ENCODE measurements at regions not wholly inside any gene's neighbourhood (a gene's known extent, or its start where the extent isn't known, plus 50 kb on each side); places are given as distances from the start of the nearest gene placed in this dataset.

GRCh38 chr2:82494739-82495138, 1964.3 kb downstream of the SUCLG1 start:
- H3K4me3 ChIP-seq (ENCODE audit: low read depth in 1 of 2, low read length in 2 of 2), result no peak overlapping the region
- H3K27me3 ChIP-seq (ENCODE audit: control insufficient read depth in 1 of 2, insufficient read depth in 2 of 2, low read length in 2 of 2), result no peaks in the 10 kb centered on the region
- H3K27ac ChIP-seq (ENCODE audit: low read depth in 2 of 2, low read length in 1 of 2), result no peak overlapping the region
- H3K36me3 ChIP-seq (ENCODE audit: control insufficient read depth in 2 of 2, insufficient read depth in 2 of 2, low read length in 1 of 2), result no peaks in the 10 kb centered on the region
- H3K4me1 ChIP-seq (ENCODE audit: control insufficient read depth in 2 of 2, insufficient read depth in 2 of 2, low read length in 1 of 2), result no peaks in the 10 kb centered on the region
- 28 to 35% methylated on average over 5 of the region's 5 CpGs for WGBS, 2 donors
- peaks cover 0 to 3% of the 10 kb centered on the region in 2 donors for H3K9me3 ChIP-seq (ENCODE audit: control insufficient read depth in 2 of 2, insufficient read depth in 1 of 2, low read depth in 1 of 2, low read length in 1 of 2)

- no peaks in the 10 kb centered on the region for H3K27me3 ChIP-seq (ENCODE audit: control insufficient read depth in 1 of 2, insufficient read depth in 2 of 2, low read length in 2 of 2)
- H3K4me3 ChIP-seq (ENCODE audit: low read depth in 1 of 2, low read length in 2 of 2), result no peak overlapping the region
- no peaks in the 10 kb centered on the region for H3K4me1 ChIP-seq (ENCODE audit: control insufficient read depth in 2 of 2, insufficient read depth in 2 of 2, low read length in 1 of 2)
- WGBS, 2 donors, result 84 to 88% methylated on average over 1 of the region's 1 CpG
- no peak overlapping the region for H3K27ac ChIP-seq (ENCODE audit: low read depth in 2 of 2, low read length in 1 of 2)
- H3K36me3 ChIP-seq (ENCODE audit: control insufficient read depth in 2 of 2, insufficient read depth in 2 of 2, low read length in 1 of 2), result no peaks in the 10 kb centered on the region
- H3K9me3 ChIP-seq (ENCODE audit: control insufficient read depth in 2 of 2, insufficient read depth in 1 of 2, low read depth in 1 of 2, low read length in 1 of 2), result no peaks in the 10 kb centered on the region
Measured at GRCh38 chr2:82491591-82491990, 1967.5 kb downstream of the SUCLG1 start.

GRCh38 chr2:82487354-82487753, 1971.7 kb downstream of the SUCLG1 start:
- Histone ChIP-seq H3K36me3 (ENCODE audit: control insufficient read depth in 2 of 2, insufficient read depth in 2 of 2, low read length in 1 of 2) (no peaks in the 10 kb centered on the region), H3K27ac (ENCODE audit: low read depth in 2 of 2, low read length in 1 of 2) (no peak overlapping the region), H3K27me3 (ENCODE audit: control insufficient read depth in 1 of 2, insufficient read depth in 2 of 2, low read length in 2 of 2) (no peaks in the 10 kb centered on the region), H3K4me1 (ENCODE audit: control insufficient read depth in 2 of 2, insufficient read depth in 2 of 2, low read length in 1 of 2) (no peaks in the 10 kb centered on the region), H3K4me3 (ENCODE audit: low read depth in 1 of 2, low read length in 2 of 2) (no peak overlapping the region), H3K9me3 (ENCODE audit: control insufficient read depth in 2 of 2, insufficient read depth in 1 of 2, low read depth in 1 of 2, low read length in 1 of 2) (no peaks in the 10 kb centered on the region)
- 76 to 81% methylated on average over 3 of the region's 3 CpGs for WGBS, 2 donors

GRCh38 chr2:82485701-82486100, 1973.4 kb downstream of the SUCLG1 start:
- Histone ChIP-seq H3K36me3 (ENCODE audit: control insufficient read depth in 2 of 2, insufficient read depth in 2 of 2, low read length in 1 of 2) (no peaks in the 10 kb centered on the region), H3K4me3 (ENCODE audit: low read depth in 1 of 2, low read length in 2 of 2) (no peak overlapping the region), H3K4me1 (ENCODE audit: control insufficient read depth in 2 of 2, insufficient read depth in 2 of 2, low read length in 1 of 2) (no peaks in the 10 kb centered on the region), H3K27me3 (ENCODE audit: control insufficient read depth in 1 of 2, insufficient read depth in 2 of 2, low read length in 2 of 2) (no peaks in the 10 kb centered on the region), H3K27ac (ENCODE audit: low read depth in 2 of 2, low read length in 1 of 2) (no peak overlapping the region), H3K9me3 (ENCODE audit: control insufficient read depth in 2 of 2, insufficient read depth in 1 of 2, low read depth in 1 of 2, low read length in 1 of 2) (no peaks in the 10 kb centered on the region)
- 90 to 94% methylated on average over 2 of the region's 2 CpGs for WGBS, 2 donors

- H3K27ac ChIP-seq (ENCODE audit: low read depth in 2 of 2, low read length in 1 of 2), result no peak overlapping the region
- H3K4me1 ChIP-seq (ENCODE audit: control insufficient read depth in 2 of 2, insufficient read depth in 2 of 2, low read length in 1 of 2), result no peaks in the 10 kb centered on the region
- H3K36me3 ChIP-seq (ENCODE audit: control insufficient read depth in 2 of 2, insufficient read depth in 2 of 2, low read length in 1 of 2), result no peaks in the 10 kb centered on the region
- H3K27me3 ChIP-seq (ENCODE audit: control insufficient read depth in 1 of 2, insufficient read depth in 2 of 2, low read length in 2 of 2), result no peaks in the 10 kb centered on the region
- no peaks in the 10 kb centered on the region for H3K9me3 ChIP-seq (ENCODE audit: control insufficient read depth in 2 of 2, insufficient read depth in 1 of 2, low read depth in 1 of 2, low read length in 1 of 2)
- H3K4me3 ChIP-seq (ENCODE audit: low read depth in 1 of 2, low read length in 2 of 2), result no peak overlapping the region
- 79 to 82% methylated on average over 2 of the region's 2 CpGs for WGBS, 2 donors
Measured at GRCh38 chr2:82481207-82481606, 1977.9 kb downstream of the SUCLG1 start.

GRCh38 chr2:82478641-82479040, 1980.4 kb downstream of the SUCLG1 start:
- Histone ChIP-seq H3K27ac (ENCODE audit: low read depth in 2 of 2, low read length in 1 of 2) (no peak overlapping the region), H3K27me3 (ENCODE audit: control insufficient read depth in 1 of 2, insufficient read depth in 2 of 2, low read length in 2 of 2) (no peaks in the 10 kb centered on the region), H3K9me3 (ENCODE audit: control insufficient read depth in 2 of 2, insufficient read depth in 1 of 2, low read depth in 1 of 2, low read length in 1 of 2) (no peaks in the 10 kb centered on the region), H3K36me3 (ENCODE audit: control insufficient read depth in 2 of 2, insufficient read depth in 2 of 2, low read length in 1 of 2) (no peaks in the 10 kb centered on the region), H3K4me3 (ENCODE audit: low read depth in 1 of 2, low read length in 2 of 2) (no peak overlapping the region), H3K4me1 (ENCODE audit: control insufficient read depth in 2 of 2, insufficient read depth in 2 of 2, low read length in 1 of 2) (no peaks in the 10 kb centered on the region)
- WGBS, 2 donors, result 61 to 68% methylated on average over 2 of the region's 2 CpGs

- 75 to 85% methylated on average over 1 of the region's 1 CpG for WGBS, 2 donors
- H3K36me3 ChIP-seq (ENCODE audit: control insufficient read depth in 2 of 2, insufficient read depth in 2 of 2, low read length in 1 of 2), result no peaks in the 10 kb centered on the region
Measured at GRCh38 chr2:82476094-82476493, 1983.0 kb downstream of the SUCLG1 start.

GRCh38 chr2:82428251-82428650, 2030.8 kb downstream of the SUCLG1 start:
- WGBS, 2 donors, result 76 to 82% methylated on average over 2 of the region's 2 CpGs
- Histone ChIP-seq H3K4me3 (ENCODE audit: low read depth in 1 of 2, low read length in 2 of 2) (no peak overlapping the region), H3K9me3 (ENCODE audit: control insufficient read depth in 2 of 2, insufficient read depth in 1 of 2, low read depth in 1 of 2, low read length in 1 of 2) (no peaks in the 10 kb centered on the region), H3K36me3 (ENCODE audit: control insufficient read depth in 2 of 2, insufficient read depth in 2 of 2, low read length in 1 of 2) (no peaks in the 10 kb centered on the region), H3K27me3 (ENCODE audit: control insufficient read depth in 1 of 2, insufficient read depth in 2 of 2, low read length in 2 of 2) (no peaks in the 10 kb centered on the region), H3K4me1 (ENCODE audit: control insufficient read depth in 2 of 2, insufficient read depth in 2 of 2, low read length in 1 of 2) (no peaks in the 10 kb centered on the region), H3K27ac (ENCODE audit: low read depth in 2 of 2, low read length in 1 of 2) (no peak overlapping the region)

More at GRCh38 chr2:82476094-82476493, 1983.0 kb downstream of the SUCLG1 start:
- H3K4me1 ChIP-seq (ENCODE audit: control insufficient read depth in 2 of 2, insufficient read depth in 2 of 2, low read length in 1 of 2), result no peaks in the 10 kb centered on the region
- no peaks in the 10 kb centered on the region for H3K27me3 ChIP-seq (ENCODE audit: control insufficient read depth in 1 of 2, insufficient read depth in 2 of 2, low read length in 2 of 2)
- H3K27ac ChIP-seq (ENCODE audit: low read depth in 2 of 2, low read length in 1 of 2), result no peak overlapping the region
- no peak overlapping the region for H3K4me3 ChIP-seq (ENCODE audit: low read depth in 1 of 2, low read length in 2 of 2)
- H3K9me3 ChIP-seq (ENCODE audit: control insufficient read depth in 2 of 2, insufficient read depth in 1 of 2, low read depth in 1 of 2, low read length in 1 of 2), result no peaks in the 10 kb centered on the region

GRCh38 chr2:82412021-82412420, 2047.1 kb downstream of the SUCLG1 start:
- H3K4me3 ChIP-seq (ENCODE audit: low read depth in 1 of 2, low read length in 2 of 2), result no peak overlapping the region
- H3K27ac ChIP-seq (ENCODE audit: low read depth in 2 of 2, low read length in 1 of 2), result no peak overlapping the region
- H3K36me3 ChIP-seq (ENCODE audit: control insufficient read depth in 2 of 2, insufficient read depth in 2 of 2, low read length in 1 of 2), result no peaks in the 10 kb centered on the region
- no peaks in the 10 kb centered on the region for H3K9me3 ChIP-seq (ENCODE audit: control insufficient read depth in 2 of 2, insufficient read depth in 1 of 2, low read depth in 1 of 2, low read length in 1 of 2)
- WGBS, 2 donors, result 66 to 68% methylated on average over 3 of the region's 3 CpGs
- H3K27me3 ChIP-seq (ENCODE audit: control insufficient read depth in 1 of 2, insufficient read depth in 2 of 2, low read length in 2 of 2), result no peaks in the 10 kb centered on the region
- no peaks in the 10 kb centered on the region for H3K4me1 ChIP-seq (ENCODE audit: control insufficient read depth in 2 of 2, insufficient read depth in 2 of 2, low read length in 1 of 2)

- H3K27me3 ChIP-seq (ENCODE audit: control insufficient read depth in 1 of 2, insufficient read depth in 2 of 2, low read length in 2 of 2), result no peaks in the 10 kb centered on the region
- H3K9me3 ChIP-seq (ENCODE audit: control insufficient read depth in 2 of 2, insufficient read depth in 1 of 2, low read depth in 1 of 2, low read length in 1 of 2), result no peaks in the 10 kb centered on the region
- WGBS, 2 donors, result 33% methylated on average over 3 of the region's 3 CpGs
Measured at GRCh38 chr2:82411071-82411470, 2048.0 kb downstream of the SUCLG1 start.

More at GRCh38 chr2:82411071-82411470, 2048.0 kb downstream of the SUCLG1 start:
- Histone ChIP-seq H3K36me3 (ENCODE audit: control insufficient read depth in 2 of 2, insufficient read depth in 2 of 2, low read length in 1 of 2) (no peaks in the 10 kb centered on the region), H3K27ac (ENCODE audit: low read depth in 2 of 2, low read length in 1 of 2) (no peak overlapping the region), H3K4me1 (ENCODE audit: control insufficient read depth in 2 of 2, insufficient read depth in 2 of 2, low read length in 1 of 2) (no peaks in the 10 kb centered on the region), H3K4me3 (ENCODE audit: low read depth in 1 of 2, low read length in 2 of 2) (no peak overlapping the region)

Measured in esophagus (tissue), 2 donors.